Endothelial cell of umbilical vein (primary cell): ENCODE measurements at regions not wholly inside any gene's neighbourhood (a gene's known extent, or its start where the extent isn't known, plus 50 kb on each side); places are given as distances from the start of the nearest gene placed in this dataset.

ENCODE experiments used
- BruUV-seq: library from RNA; stranded (reverse); fragments of 400-500 nt; replicated peaks from 2 replicates; lab custom pipeline; 2021; lab: Mats Ljungman, UMichigan
- CTCF ChIA-PET: fragments of 300-600, 350-600 bp; sonication (Branson Sonifier 250); formaldehyde crosslinking; loops from one replicate; lab custom pipeline; 2021; ENCODE audit warnings: antibody characterized with exemption, inconsistent platforms; lab: Charles Lee
- POLR2A ChIA-PET: fragments of 300-600, 350-600 bp; sonication (Branson Sonifier 250); formaldehyde crosslinking; loops from one replicate; lab custom pipeline; 2021; ENCODE audit warnings: antibody characterized with exemption, inconsistent platforms; lab: Charles Lee
- DNase-seq: peaks from one replicate; pipeline ENCODE4 v3.0.0-alpha.2; 2011; ENCODE audit warnings: low read depth, low spot score
- FAIRE-seq: peaks from 2 replicates; lab custom pipeline; 2011; peaks lifted over from hg19 to GRCh38; lab: Jason Lieb, UNC
- H2AFZ ChIP-seq: 2 replicates; pipeline ENCODE4 v1.6.0; 2012; ENCODE audit warnings: low read depth, low read length, control low read depth, inconsistent platforms
- H3K27ac ChIP-seq: 2 replicates; pipeline ENCODE4 v1.5.1; 2011; ENCODE audit warnings: low read depth, mild to moderate bottlenecking, control low read depth, low read length, moderate library complexity; ENCODE audit not compliant: insufficient read depth
- H3K27me3 ChIP-seq, 2 experiments: 2 replicates each; pipeline versions ENCODE4 v1.6.0 to v1.6.1; 2011; ENCODE audit warnings: low read length in 2 of 2, mixed read lengths in 1 of 2; ENCODE audit not compliant: control insufficient read depth in 2 of 2, insufficient read depth in 2 of 2
- H3K36me3 ChIP-seq, 2 experiments: 2 replicates in 1 of 2; 3 replicates in 1 of 2; pipeline ENCODE4 v1.5.1; 2011; ENCODE audit warnings: low read length in 2 of 2, mild to moderate bottlenecking in 1 of 2, moderate library complexity in 1 of 2; ENCODE audit not compliant: control insufficient read depth in 2 of 2, insufficient read depth in 2 of 2; ENCODE audit errors: extremely low read depth in 1 of 2
- H3K4me1 ChIP-seq: 3 replicates; pipeline ENCODE4 v1.5.1; 2011; ENCODE audit warnings: mild to moderate bottlenecking, low read length; ENCODE audit not compliant: control insufficient read depth, insufficient read depth; ENCODE audit errors: extremely low read depth
- H3K4me2 ChIP-seq: 2 replicates; pipeline ENCODE4 v1.6.1; 2011; ENCODE audit warnings: low read length, control low read depth, mixed read lengths; ENCODE audit not compliant: insufficient read depth
- H3K4me3 ChIP-seq, 3 experiments: fragments of 200-600 bp in 1 of 3; sonication (generic), shearing (Covaris generic) in 1 of 3; replicated peaks in 1 of 3; 2 replicates each; pipeline ENCODE4 v1.5.1; 2011 to 2016; ENCODE audit warnings: control low read depth in 3 of 3, low read length in 3 of 3, mild to moderate bottlenecking in 2 of 3, inconsistent platforms in 1 of 3, low read depth in 1 of 3, moderate library complexity in 1 of 3; ENCODE audit not compliant: insufficient read depth in 1 of 3
- H3K79me2 ChIP-seq: 2 replicates; pipeline ENCODE4 v1.6.0; 2012; ENCODE audit warnings: low read length, inconsistent platforms; ENCODE audit not compliant: control insufficient read depth, insufficient read depth
- H3K9ac ChIP-seq: replicated peaks from 2 replicates; pipeline ENCODE3; 2011; ENCODE audit warnings: low read length, control low read depth; ENCODE audit not compliant: insufficient read depth; ENCODE audit errors: extremely low read depth
- H3K9me1 ChIP-seq: replicated peaks from 3 replicates; pipeline ENCODE4 v1.6.0; 2011; ENCODE audit warnings: mild to moderate bottlenecking, low read length; ENCODE audit not compliant: control insufficient read depth, insufficient read depth; ENCODE audit errors: extremely low read depth
- H3K9me3 ChIP-seq: replicated peaks from 2 replicates; pipeline ENCODE4 v1.5.1; 2012; ENCODE audit warnings: low read length, inconsistent platforms; ENCODE audit not compliant: control insufficient read depth, insufficient read depth
- H4K20me1 ChIP-seq: replicated peaks from 2 replicates; pipeline ENCODE3; 2011; ENCODE audit warnings: mild to moderate bottlenecking, low read length; ENCODE audit not compliant: control insufficient read depth, insufficient read depth; ENCODE audit errors: extremely low read depth
- EZH2 ChIP-seq: IDR thresholded peaks from 2 replicates; pipeline ENCODE4 v1.6.1; 2012; ENCODE audit warnings: borderline replicate concordance, low read depth, mild to moderate bottlenecking, moderate library complexity, low read length, inconsistent platforms; ENCODE audit not compliant: severe bottlenecking
- FOS ChIP-seq: IDR thresholded peaks from 2 replicates; pipeline ENCODE4 v1.6.1; 2011; ENCODE audit warnings: mild to moderate bottlenecking, low read length, moderate library complexity, borderline replicate concordance; ENCODE audit not compliant: insufficient read depth
- GATA2 ChIP-seq: IDR thresholded peaks from 2 replicates; pipeline ENCODE4 v1.7.0; 2011; ENCODE audit warnings: low read depth, mild to moderate bottlenecking, moderate library complexity, mixed read lengths, low read length; ENCODE audit not compliant: insufficient read length, insufficient read depth
- JUN ChIP-seq: IDR thresholded peaks from 2 replicates; pipeline ENCODE4 v1.6.1; 2011; ENCODE audit warnings: borderline replicate concordance, low read depth; ENCODE audit not compliant: insufficient read length, insufficient read depth
- MYC ChIP-seq: IDR thresholded peaks from one replicate; pipeline ENCODE4 v1.6.1; 2011; ENCODE audit warnings: mild to moderate bottlenecking, low read depth, low read length
- POLR2A ChIP-seq: IDR thresholded peaks from 2 replicates; pipeline ENCODE4 v1.6.1; 2012; ENCODE audit warnings: low read depth, mild to moderate bottlenecking, control low read depth, low read length
- POLR2AphosphoS5 ChIP-seq: IDR thresholded peaks from 2 replicates; pipeline ENCODE4 v1.6.1; 2012; ENCODE audit warnings: low read depth, mild to moderate bottlenecking, control low read depth, low read length, moderate library complexity; ENCODE audit not compliant: insufficient read depth
- dilution Hi-C: fragments of 300-500 bp; cut with MboI; formaldehyde crosslinking; loops from one replicate; pipeline ENCODE4 v1.15.0; 2019; ENCODE audit warnings: low sequenced_read_pairs; ENCODE audit not compliant: extremely low pct_ligation_motif_present
- intact Hi-C: fragments of 100-400 bp; cut with micrococcal nuclease; formaldehyde crosslinking; loops from one replicate; pipeline ENCODE4 v1.10.0; 2022
- TF ChIP-seq, protein P1 (sequence below): IDR thresholded peaks from 2 replicates; pipeline ENCODE4 v1.6.1; 2011; ENCODE audit not compliant: insufficient read depth, insufficient read length
- TF ChIP-seq, protein P2 (sequence below), 2 donors: IDR thresholded peaks; 1 replicate in 1 of 2; 2 replicates in 1 of 2; pipeline ENCODE4 v1.5.1; 2011; ENCODE audit warnings: low read length in 2 of 2, mild to moderate bottlenecking in 2 of 2, moderate library complexity in 2 of 2, control low read depth in 1 of 2, inconsistent platforms in 1 of 2, low read depth in 1 of 2; ENCODE audit not compliant: insufficient read depth in 1 of 2; ENCODE audit errors: extremely low read depth in 1 of 2

GRCh38 chr1:187619175-187619574 is 790.4 kb downstream of the PLA2G4A start:
- Histone ChIP-seq H3K27ac (no peak overlapping the region), H4K20me1 (no peaks in the 10 kb centered on the region), H3K79me2 (no peaks in the 10 kb centered on the region), H3K4me1 (no peaks in the 10 kb centered on the region), H3K9ac (no peak overlapping the region), H3K4me3 (no peak overlapping the region), H3K9me3 (no peaks in the 10 kb centered on the region), H3K27me3 (no peaks in the 10 kb centered on the region), H3K9me1 (no peaks in the 10 kb centered on the region), H3K36me3 (no peaks in the 10 kb centered on the region), H3K4me2 (no peak overlapping the region), H2AFZ (no peak overlapping the region)
- no TSS peak for BruUV-seq
- CTCF ChIA-PET, result no interaction called here
- POLR2A ChIA-PET, result no interaction called here
- DNase-seq (no peak), FAIRE-seq (no peak)
- no peak for TF ChIP-seq MYC
- no peak for TF ChIP-seq EZH2
- TF ChIP-seq FOS, result no peak
- no peak for TF ChIP-seq JUN
- TF ChIP-seq POLR2A, result no peak
- TF ChIP-seq POLR2AphosphoS5, result no peak
- no peak for TF ChIP-seq GATA2
- TF ChIP-seq, protein P1, sequence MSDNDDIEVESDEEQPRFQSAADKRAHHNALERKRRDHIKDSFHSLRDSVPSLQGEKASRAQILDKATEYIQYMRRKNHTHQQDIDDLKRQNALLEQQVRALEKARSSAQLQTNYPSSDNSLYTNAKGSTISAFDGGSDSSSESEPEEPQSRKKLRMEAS, result no peak
- TF ChIP-seq, protein P2, sequence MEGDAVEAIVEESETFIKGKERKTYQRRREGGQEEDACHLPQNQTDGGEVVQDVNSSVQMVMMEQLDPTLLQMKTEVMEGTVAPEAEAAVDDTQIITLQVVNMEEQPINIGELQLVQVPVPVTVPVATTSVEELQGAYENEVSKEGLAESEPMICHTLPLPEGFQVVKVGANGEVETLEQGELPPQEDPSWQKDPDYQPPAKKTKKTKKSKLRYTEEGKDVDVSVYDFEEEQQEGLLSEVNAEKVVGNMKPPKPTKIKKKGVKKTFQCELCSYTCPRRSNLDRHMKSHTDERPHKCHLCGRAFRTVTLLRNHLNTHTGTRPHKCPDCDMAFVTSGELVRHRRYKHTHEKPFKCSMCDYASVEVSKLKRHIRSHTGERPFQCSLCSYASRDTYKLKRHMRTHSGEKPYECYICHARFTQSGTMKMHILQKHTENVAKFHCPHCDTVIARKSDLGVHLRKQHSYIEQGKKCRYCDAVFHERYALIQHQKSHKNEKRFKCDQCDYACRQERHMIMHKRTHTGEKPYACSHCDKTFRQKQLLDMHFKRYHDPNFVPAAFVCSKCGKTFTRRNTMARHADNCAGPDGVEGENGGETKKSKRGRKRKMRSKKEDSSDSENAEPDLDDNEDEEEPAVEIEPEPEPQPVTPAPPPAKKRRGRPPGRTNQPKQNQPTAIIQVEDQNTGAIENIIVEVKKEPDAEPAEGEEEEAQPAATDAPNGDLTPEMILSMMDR (IDR thresholded peaks at IDR 0.05; ENCODE audit: extremely low read depth in 1 of 2, insufficient read depth in 1 of 2, low read depth in 1 of 2, low read length in 2 of 2), result no peak
- dilution Hi-C loops (no loop called here), intact Hi-C loops (no loop called here)
